Esophagus squamous epithelium (tissue), 4 donors: ENCODE measurements at regions not wholly inside any gene's neighbourhood (a gene's known extent, or its start where the extent isn't known, plus 50 kb on each side); places are given as distances from the start of the nearest gene placed in this dataset.

ENCODE experiments used
- CTCF ChIP-seq, 6 experiments: fragments of 450-650 bp in 4 of 6; fragments of 200-600 bp in 2 of 6; sonication (generic) in 2 of 6; IDR thresholded peaks; one replicate each; pipeline ENCODE4 v1.5.1; 2016 to 2019; ENCODE audit warnings: antibody characterized with exemption in 6 of 6, mild to moderate bottlenecking in 4 of 6, moderate library complexity in 4 of 6
- POLR2A ChIP-seq, 4 donors: fragments of 450-650 bp; IDR thresholded peaks; one replicate each; pipeline ENCODE4 v1.6.1; 2017; ENCODE audit warnings: antibody characterized with exemption in 4 of 4, mild to moderate bottlenecking in 4 of 4, moderate library complexity in 3 of 4

GRCh38 chr11:87603887-87604286, 566.2 kb downstream of the TMEM135 start:
- TF ChIP-seq CTCF (IDR thresholded peaks at IDR 0.05) (no peak), POLR2A (IDR thresholded peaks at IDR 0.05) (no peak)
